DMS53 treated with DMSO at 0.1 percent for 48 hours (cell line): ENCODE measurements at regions not wholly inside any gene's neighbourhood (a gene's known extent, or its start where the extent isn't known, plus 50 kb on each side); places are given as distances from the start of the nearest gene placed in this dataset.
"Not testable (repeated sequence)": the region's sequence is repeated elsewhere in the genome, so short reads cannot be mapped to it uniquely, and the experiment has no call there.

ENCODE experiments used
- DNase-seq: peaks from one replicate; lab custom pipeline; 2025; ENCODE audit not compliant: unreplicated experiment; lab: John Stamatoyannopoulos, UW

DNA sequence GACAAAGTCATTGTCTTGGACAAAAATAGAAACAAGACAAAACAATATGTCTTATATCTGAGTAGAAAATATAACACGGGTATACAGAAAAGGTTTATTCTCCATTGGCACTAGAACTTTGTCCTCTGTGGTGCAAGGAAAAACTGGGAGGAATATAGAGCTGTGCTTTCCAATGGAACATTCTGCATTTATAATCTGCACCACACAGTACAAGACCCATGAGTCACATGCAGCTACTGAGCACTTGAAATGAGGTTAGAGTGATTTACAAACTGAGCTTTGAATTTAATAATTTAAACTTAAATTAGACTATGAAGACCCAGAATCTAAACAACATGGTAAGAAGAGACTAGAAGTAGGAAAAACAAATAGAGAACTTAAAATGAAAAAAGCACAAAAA lies 86.1 kb downstream of the RAP2A start:
- DNase-seq = no peak

DNA sequence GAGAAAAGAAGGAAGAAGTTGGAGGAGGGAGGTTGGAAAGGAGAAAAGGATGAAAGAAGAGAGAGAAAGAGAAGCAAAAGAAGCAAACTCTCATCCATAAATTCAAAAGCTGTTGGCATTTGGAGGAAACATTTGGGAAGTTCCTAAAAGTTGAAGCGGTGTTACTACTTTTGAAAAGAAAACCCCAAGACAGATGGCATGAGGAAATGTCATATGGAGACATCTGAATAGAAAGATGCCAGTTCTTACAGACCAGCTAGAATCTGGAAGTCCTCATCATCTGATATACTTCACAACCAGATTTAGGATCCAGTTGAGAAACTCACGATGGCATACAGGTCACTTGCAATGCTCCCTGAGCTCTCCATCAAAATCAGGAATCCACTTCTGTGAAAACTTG lies 86.9 kb downstream of the RAP2A start:
- DNase-seq = no peak

DNA sequence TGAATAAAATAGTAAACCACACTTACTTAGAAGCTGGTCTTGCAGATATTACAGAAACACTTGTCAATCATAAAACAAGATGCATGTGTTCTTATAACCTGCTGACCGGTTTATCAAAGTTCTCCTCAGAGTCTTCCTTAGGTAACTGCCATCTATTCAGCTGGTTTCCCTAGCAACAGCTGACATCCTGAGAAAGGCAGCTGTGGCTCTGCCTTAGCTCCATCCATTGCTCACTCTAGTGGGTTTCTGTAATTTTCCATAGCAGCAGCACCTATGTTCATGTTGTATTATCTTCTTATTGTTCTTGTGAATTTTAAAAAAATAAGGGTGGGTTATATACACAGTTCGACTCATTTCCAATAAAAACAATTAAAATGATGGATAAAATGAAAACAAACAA lies 87.8 kb downstream of the RAP2A start:
- no peak for DNase-seq

DNA sequence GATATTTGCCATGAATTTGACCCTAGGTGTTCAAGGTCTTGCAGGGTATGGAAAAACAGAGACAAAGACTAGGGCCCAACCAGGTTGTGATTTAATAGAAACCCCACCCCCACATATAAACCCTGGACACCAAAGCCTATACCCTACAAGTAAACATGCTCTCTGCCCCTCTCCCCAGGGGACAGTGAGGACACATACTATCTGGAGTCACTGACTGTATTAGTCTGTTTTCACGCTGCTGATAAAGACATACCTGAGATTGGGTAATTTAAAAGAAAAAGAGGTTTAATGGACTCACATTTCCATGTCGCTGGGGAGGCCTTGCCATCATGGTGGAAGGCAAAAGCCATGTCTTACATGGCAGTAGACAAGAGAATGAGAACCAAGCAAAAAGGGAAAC lies 88.3 kb downstream of the RAP2A start:
- no peak for DNase-seq

DNA sequence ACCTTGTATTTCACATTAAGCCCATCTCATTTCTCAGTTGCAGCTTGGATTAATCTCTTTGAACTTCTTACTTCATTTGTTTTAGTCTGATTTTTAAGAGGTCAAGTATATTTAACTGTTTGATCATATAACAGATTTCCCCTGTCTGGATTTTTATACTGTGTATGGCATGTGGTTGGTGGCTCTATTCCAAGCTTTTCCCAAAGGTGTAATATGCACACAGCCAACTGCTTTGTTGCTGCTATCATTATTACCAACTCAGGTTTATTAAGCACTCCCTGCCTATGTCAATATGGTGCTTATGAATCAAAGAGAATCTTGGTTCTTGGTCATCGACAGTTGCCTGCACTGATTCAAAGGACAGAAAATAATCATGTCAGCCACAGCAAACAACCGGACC lies 92.6 kb downstream of the RAP2A start:
- DNase-seq = no peak

DNA sequence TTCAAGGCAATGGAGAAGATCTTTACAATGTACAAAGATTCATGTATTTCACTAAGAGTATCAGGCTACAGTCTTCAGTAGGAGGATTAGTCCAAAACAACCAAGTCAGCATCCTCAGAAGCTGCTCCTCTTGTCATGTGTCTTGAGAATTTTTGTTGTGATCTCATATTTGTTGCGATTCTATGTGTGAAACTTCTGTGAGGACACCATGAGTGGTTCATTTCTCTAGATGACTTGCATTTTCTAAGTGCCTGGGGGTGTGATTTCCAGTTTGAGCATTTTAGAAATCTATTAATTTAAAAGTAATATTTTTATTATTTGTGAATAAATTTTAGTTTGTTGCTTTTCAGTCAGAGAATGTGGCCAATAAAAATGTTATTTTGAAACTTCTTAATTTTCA lies 94.5 kb downstream of the RAP2A start:
- no peak for DNase-seq

DNA sequence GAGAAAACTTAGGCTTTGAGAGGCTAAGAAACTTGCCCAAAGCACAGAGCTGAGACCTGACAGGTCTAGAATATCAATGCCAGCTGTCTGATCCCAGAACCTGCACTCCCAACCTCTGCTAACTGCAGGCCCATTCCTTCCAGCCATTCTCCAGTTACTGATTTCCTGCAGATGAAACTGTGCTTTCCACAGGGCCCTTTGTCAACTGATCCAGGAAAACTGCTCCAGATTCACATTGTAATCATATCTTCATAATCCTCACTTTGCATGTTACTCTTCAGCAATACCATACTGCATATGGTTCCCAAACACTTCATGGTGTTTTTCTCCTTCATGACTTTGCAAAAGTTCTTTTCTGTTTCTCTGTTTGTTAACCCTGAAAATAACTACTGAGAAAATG lies 100.6 kb downstream of the RAP2A start:
- no peak for DNase-seq

DNA sequence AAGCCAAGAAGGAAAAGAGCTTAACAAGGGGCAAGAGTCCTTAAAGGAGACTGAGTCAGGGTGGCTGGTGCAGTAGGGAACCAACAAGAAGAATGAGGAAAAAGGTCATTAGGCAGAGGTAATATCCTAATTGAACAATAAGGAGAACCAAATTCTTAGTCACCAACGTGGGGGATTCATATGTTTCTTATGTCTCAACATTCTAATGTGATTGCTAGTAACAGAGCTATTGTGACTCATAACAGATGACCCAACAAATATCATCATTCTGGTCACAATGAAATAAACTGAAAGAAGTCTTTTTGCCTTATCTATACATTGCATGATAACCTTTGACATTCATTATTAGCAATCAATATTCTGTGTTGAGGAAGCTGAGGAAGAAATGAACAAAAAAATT lies 101.6 kb downstream of the RAP2A start:
- DNase-seq = no peak

DNA sequence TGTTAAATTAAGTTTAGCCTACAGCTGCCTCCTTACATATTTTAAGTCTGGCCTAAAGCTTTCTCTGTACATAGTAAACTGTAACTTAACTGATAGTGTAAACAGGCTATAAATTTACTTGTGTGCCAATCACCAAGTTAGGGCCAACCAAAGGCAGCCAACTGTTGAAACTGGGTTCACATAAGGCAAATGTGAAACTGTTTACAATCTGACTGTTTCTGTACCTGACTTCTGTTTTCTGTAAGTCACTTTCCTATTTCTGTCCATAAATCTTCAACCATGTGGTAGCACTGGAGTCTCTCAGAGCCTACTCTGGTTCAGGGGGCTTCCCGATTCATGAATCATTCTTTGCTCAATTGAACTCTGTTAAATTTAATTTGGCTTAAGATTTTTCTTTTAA lies 103.1 kb downstream of the RAP2A start:
- no peak for DNase-seq

DNA sequence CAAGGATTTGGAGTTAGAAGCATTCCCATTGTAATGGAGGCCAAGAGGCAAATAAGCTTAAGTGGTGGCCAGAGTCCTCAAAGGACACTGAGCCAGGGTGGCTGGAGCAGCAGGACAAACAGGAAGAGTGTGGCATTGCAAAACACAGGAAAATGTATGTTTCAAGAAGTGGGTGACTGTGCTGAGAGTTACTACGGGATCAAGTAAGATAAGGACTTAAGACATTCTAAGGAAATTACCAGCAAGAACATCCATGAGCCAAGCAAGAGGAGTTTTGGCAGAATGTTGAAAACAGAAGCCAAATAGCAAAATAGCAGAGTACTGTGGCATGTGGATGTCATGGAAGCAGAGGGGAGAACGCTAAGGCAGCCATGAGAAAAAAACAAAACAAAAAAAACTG lies 104.2 kb downstream of the RAP2A start:
- no peak for DNase-seq

DNA sequence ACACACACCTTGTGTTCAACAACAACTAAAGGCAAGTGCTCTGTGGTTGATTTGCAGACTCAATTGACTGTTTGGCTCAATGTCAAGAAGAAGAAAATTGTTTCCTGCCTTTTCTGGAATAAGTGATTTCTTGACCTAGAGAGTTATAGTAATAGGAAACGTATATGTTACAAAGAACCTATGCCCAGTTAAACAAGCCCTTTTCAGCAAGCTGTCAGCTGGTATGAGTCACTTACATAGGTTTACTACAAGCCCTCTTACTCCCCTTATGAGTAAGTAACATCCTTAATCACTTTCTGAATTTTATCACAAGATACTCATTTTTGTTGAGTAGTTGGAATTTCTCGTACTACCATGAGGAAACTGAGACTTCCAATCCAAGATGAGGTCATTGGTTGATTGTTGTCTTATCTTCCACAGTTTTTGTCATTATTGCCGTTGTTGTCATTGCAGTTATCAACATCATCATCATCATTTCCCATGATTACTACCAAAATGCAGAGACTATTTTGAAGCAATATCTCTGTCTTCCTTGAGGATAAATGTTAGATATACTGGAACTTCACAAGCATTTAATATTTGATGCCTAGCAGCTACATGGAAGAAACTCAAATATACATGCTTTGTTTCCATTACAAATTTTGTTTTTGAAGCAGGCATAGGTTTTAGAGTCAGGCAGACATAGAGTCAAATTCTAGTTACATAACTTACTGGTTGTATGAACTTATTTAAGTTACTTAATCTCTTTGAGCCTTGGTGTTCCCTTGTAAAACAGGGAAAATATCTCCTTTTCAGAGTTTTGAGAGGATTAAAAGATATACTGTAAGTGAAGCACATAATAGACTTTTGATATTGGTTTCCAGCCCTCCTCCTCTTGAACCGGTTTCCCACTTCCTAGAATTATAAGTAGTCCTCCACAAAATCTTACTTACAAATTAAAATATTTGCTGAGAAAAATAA lies 106.0 kb downstream of the RAP2A start:
- no peak for DNase-seq

DNA sequence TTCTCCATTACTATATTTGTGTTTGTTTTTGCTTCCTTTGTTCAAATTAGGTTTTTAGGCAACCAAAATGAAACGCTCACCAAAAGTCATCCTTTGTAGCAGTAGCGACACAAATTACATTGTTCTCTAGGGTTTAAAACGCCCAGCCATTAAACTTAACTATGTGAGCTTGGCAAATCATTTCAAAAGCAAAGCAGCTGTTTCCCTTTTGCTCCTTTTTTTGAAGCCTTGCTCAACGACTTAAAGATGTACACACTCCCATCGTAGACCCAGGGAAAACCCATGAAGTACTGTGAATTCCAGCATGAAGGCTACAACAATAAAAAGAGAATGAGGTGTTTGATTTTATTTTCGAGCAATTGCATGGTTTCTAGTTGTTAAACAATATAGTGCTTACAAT lies 106.7 kb downstream of the RAP2A start:
- DNase-seq = no peak

DNA sequence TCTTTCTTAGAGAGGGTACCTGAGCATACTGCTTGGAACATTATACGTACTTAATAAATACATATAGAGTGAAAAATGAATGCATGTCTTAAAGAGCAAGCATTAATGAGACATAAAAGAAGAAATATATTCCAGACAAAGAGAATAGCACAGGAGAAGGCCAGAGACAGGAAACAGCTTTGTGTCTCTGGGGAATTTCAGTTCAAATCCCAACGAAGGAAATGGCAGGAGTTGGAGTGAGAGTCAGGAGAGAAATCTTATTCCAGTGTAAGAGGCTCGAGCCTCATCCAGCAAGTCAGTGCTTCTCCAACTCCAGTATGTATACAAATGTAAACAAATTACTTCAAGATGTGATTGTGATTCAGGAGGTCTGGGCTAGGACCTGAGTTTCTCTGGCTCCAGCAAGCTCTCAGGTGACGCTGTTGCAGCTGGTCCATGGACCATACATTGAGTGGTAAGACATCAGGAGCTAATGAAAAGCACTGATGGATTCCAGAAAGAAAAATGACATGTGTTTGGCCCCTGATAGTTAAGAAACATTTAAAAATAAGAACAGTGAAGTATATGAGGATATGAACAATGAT lies 108.2 kb downstream of the RAP2A start:
- no peak for DNase-seq

DNA sequence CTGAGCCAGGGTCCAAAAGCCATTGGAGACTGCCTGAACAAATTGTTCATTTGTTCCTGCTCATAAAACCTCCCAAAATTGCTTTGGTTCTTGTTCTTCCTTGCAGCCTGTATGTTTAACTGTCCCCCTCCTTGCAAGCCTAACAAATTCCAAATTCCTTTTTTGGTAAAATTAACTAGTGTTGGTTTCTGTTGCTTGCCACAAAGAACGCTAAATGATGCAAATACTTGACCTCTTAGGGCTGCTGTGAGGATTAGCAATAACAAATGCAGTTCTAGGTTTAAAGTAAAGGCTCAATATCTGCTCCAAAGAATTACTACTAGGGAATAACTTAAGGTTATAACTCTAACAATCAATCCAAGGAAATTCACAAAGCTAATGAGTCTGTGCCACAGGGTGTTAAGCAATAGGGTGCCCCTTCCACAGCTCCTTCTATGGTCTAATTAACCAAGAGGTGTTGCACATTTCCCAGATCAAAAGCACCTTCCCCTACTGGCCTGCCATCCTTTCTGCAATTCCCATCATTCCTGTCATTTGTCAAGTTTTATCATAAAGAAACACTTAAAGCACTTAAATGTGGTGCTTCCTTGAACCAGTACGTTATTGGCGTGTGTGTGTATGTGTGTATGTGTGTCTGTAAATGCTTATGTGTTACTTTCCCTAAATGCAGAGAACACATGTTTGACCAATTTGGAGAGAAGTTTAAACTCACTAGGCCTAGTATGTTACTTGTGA lies 110.2 kb downstream of the RAP2A start:
- no peak for DNase-seq

DNA sequence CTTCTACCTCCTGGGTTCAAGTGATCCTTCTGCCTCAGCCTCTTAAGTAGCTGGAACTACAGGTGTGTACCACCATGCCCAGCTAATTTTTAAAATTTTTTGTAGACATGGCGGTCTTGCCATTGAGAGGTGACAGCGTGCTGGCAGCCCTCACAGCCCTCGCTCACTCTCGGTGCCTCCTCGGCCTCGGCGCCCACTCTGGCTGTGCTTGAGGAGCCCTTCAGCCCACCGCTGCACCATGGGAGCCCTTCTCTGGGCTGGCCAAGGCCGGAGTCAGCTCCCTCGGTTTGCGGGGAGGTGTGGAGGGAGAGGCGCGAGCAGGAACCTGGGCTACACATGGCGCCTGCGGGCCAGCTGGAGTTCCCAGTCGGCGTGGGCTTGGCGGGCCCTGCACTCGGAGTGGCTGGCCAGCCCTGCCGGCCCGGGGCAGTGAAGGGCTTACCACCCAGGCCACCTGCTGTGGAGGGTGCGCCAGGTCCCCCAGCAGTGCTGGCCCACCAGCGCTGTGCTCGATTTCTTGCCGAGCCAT lies 111.1 kb downstream of the RAP2A start:
- DNase-seq = not testable (repeated sequence)

DNA sequence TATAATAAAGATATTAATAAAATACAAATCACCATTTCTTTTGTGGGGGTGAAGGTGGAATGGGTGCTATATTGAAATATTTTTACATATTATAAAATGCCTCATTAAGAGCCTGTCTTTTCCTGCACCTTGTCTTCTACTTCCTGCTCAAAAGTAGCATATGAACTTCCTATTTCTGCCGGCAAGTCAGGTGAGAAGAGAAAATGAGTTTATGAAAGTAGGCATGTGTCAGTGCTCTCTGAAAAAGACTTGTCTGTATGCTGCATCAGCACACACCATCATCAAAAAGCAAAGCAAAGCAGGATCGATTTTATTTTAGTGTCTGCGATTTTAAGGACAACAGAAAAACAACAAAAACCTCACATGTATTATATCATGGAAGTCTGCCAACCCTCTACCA lies 114.2 kb downstream of the RAP2A start:
- no peak for DNase-seq

DNA sequence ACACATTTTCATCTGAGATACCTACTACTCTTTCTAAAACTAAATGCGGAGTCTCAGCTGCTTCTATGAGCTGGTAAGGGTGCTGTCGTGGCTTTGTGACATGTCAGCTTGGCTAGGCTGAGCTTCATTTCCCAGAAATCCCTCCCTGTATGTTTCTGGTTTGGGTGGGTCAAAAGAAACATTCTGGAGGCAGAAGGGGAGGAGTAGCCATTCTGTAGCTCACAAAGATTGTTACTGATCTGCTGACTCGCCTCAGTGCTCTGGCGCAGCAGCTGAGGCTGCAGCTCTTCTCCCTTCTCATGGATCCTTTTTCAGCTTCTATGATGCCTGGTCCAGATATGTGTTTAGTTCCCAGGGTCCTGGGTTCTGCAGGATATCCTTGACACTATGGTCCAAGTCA lies 114.7 kb downstream of the RAP2A start:
- no peak for DNase-seq

DNA sequence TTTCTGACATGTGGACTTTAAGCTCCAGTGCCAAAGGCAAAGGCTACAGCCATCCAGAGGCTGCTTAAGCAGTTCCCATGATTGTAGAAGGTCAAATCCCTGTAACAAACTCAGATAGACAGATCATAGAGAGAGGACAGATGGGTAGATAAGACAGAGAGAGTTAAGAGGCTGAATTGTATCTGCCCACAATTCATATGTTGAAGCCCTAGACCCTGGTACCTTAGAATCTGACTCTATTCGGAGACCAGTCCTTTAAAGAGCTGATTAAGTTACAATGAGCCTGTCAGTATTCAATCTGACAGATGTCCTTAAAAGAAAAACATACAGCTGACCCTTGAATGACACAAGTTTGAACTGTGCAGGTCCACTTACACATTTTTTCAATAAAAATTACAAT lies 115.2 kb downstream of the RAP2A start:
- no peak for DNase-seq

DNA sequence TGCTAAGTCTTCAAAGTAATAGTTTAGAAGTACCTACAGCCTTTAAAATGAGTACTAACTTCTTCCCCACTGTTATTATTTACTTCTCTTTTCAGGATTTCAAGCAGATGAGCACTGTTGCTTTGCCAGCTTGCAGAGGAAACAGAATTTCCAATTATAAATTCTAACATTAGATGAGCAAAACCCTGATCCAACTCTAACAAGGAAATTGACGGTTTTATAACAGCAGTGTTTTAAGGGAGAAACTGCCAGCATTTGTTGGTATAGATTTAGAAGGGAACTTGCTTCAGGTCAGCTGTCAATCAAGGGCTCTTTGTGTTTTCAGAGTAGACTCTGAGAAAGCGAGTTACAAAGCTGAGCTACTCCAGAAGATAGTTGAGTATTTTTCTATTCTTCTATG lies 120.5 kb downstream of the RAP2A start:
- no peak for DNase-seq

DNA sequence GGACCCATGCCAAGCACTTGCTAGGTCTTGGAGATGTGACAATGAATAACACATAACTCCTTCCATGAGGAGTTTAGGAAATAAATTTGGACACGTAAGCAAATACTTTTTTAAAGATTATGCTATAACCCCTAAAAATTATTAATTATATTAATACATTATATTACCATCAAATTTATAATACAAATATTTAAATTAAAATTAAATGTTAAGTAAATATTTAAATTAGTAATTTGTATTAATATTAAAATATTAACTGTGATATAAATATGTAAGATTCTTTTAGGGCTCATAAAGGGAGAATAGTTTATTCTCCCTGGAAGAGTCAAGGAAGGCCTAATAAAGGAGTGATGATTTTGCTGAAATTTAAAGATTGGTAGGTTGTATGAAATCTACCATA lies 121.1 kb downstream of the RAP2A start:
- DNase-seq = no peak

DNA sequence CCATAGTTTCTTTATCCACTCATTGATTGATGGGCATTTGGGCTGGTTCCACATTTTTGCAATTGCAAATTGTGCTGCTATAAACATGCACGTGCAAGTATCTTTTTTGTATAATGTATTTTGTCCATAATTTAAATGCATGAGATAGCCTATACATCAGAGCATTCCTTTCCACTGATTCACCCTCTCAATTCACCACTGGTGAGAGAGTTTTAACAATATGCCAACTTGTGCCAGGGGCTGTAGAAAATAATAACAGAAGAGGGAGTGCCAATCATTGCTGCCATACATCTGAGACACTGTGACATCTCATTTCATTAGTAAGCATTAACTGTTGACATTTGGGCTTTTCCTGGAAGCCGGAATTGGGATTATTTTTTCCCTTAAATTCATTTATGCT lies 125.1 kb downstream of the RAP2A start:
- no peak for DNase-seq

DNA sequence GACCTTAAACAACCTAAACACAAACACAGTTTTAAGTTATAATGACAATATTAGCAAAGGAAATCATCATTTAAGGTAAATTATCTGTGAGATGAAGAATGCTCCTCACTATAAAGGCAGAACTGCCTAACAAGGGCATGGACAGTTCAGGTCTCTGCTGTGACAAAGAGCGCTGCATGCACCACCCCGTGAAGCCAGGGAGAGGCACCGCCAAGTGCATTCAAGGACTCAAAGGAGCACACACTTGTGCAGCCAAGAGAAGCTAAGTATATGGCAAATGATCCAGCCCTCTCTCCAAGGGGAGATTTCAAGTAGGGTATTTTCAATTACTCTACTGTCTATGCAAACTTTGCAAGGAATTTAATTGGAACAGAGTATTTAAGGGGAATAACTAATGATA lies 126.0 kb downstream of the RAP2A start:
- DNase-seq = no peak
